Thymus (tissue), 11 donors: ENCODE measurements at regions not wholly inside any gene's neighbourhood (a gene's known extent, or its start where the extent isn't known, plus 50 kb on each side); places are given as distances from the start of the nearest gene placed in this dataset.

Source experiments
- DNase-seq, 9 donors: peaks; one replicate each; pipeline ENCODE4 v3.0.0-alpha.2; 2013; ENCODE audit warnings: low spot score in 9 of 9, low read depth in 6 of 9, missing footprints in 1 of 9
- H3K27ac ChIP-seq, 2 donors: one replicate each; pipeline ENCODE4 v1.5.1; 2013; ENCODE audit warnings: control low read depth in 1 of 2, low read depth in 1 of 2, low read length in 1 of 2, mild to moderate bottlenecking in 1 of 2, moderate library complexity in 1 of 2
- H3K27me3 ChIP-seq, 2 donors: one replicate each; pipeline ENCODE4 v1.5.1; 2013; ENCODE audit warnings: low read length in 1 of 2; ENCODE audit not compliant: control insufficient read depth in 2 of 2, insufficient read depth in 1 of 2
- H3K36me3 ChIP-seq, 2 donors: one replicate each; pipeline ENCODE4 v1.5.1; 2013; ENCODE audit warnings: low read length in 1 of 2, mild to moderate bottlenecking in 1 of 2, moderate library complexity in 1 of 2; ENCODE audit not compliant: control insufficient read depth in 2 of 2, insufficient read depth in 2 of 2
- H3K4me1 ChIP-seq, 2 donors: one replicate each; pipeline ENCODE4 v1.5.1; 2013; ENCODE audit warnings: low read length in 2 of 2; ENCODE audit not compliant: control insufficient read depth in 2 of 2, insufficient read depth in 2 of 2
- H3K4me3 ChIP-seq, 2 donors: one replicate each; pipeline ENCODE4 v1.5.1; 2013; ENCODE audit warnings: low read length in 2 of 2, control low read depth in 1 of 2, mild to moderate bottlenecking in 1 of 2
- H3K9me3 ChIP-seq, 2 donors: one replicate each; pipeline ENCODE4 v1.5.1; 2013; ENCODE audit warnings: low read length in 1 of 2, mild to moderate bottlenecking in 1 of 2; ENCODE audit not compliant: control insufficient read depth in 2 of 2, insufficient read depth in 1 of 2
- WGBS: extraction: QIAGEN DNeasy Blood & Tissue Kit; methylation state at CpG from one replicate; pipeline ENCODE4 v1.1.7; 2013; 5-methylcytosine and 5-hydroxymethylcytosine counted together
- donor health status: healthy.

- Histone ChIP-seq H3K4me1 (no peaks in the 10 kb centered on the region), H3K4me3 (no peak overlapping the region), H3K27me3 (peaks cover 0 to 3% of the 10 kb centered on the region in 2 donors), H3K36me3 (no peaks in the 10 kb centered on the region), H3K9me3 (no peaks in the 10 kb centered on the region), H3K27ac (no peak overlapping the region)
- no peak for DNase-seq
- 96% methylated on average over 5 of the region's 5 CpGs for WGBS
These were observed 93.1 kb upstream of the NPVF start for GRCh38 chr7:25321424-25321823.

DNA sequence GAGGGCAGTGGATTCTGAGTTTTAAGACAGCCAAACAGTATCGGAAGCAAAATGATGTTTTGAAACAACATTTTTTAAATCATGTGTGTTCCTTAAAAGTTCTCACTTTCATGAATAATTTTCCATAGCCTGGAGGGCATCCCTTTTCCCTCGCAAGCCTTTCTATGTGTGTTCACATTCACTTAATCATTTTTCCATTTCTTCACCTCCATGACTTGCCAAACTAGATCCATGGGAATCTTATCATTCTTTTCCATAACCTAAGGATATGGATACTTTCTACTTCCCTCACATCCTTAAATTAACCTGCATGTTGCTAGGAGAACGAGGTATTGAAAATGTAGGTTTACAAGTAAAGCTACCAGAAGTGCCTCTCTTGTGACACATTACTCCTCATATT lies 94.2 kb upstream of the NPVF start:
- no peak overlapping the region for H3K27ac ChIP-seq
- 97% methylated on average over 3 of the region's 3 CpGs for WGBS
- no peak for DNase-seq
- H3K9me3 ChIP-seq = no peaks in the 10 kb centered on the region
- H3K27me3 ChIP-seq = peaks cover 0 to 3% of the 10 kb centered on the region in 2 donors
- no peak overlapping the region for H3K4me3 ChIP-seq
- no peaks in the 10 kb centered on the region for H3K4me1 ChIP-seq
- no peaks in the 10 kb centered on the region for H3K36me3 ChIP-seq

DNA sequence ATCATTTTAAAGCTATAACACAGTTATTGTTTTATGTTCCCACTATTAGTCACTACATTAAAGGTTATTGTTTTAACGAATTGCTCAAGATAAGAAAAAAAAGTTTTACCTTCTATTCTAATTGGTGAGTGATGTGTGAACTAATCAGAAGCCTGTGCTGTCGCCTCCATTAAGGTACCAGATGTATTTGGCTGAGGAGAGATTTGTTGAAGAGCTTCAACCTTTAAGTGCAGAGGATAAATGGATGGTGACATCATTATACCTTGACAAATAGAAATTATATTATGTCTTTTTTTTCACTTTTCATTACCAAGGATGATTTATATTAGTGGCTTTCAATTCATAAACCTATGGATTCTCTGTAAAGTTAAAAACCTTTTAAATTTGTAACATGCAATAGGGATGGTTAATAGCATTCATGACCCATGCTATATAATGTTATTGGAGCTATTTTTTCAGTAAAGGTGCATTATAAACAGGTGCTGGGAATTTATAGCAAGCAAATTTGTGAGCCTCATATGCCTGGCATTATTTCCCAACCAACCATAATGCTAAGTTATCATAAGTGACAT lies 97.0 kb upstream of the NPVF start:
- H3K4me1 ChIP-seq = no peaks in the 10 kb centered on the region
- H3K4me3 ChIP-seq = no peak overlapping the region
- DNase-seq = no peak
- H3K27me3 ChIP-seq = peaks cover 0 to 3% of the 10 kb centered on the region in 2 donors
- WGBS = 94% methylated on average over 2 of the region's 2 CpGs
- no peaks in the 10 kb centered on the region for H3K9me3 ChIP-seq
- H3K27ac ChIP-seq = no peak overlapping the region
- H3K36me3 ChIP-seq = no peaks in the 10 kb centered on the region

- H3K9me3 ChIP-seq = no peaks in the 10 kb centered on the region
- WGBS = 97% methylated on average over 19 of the region's 19 CpGs
- DNase-seq = no peak
- H3K27me3 ChIP-seq = peaks cover 0 to 3% of the 10 kb centered on the region in 2 donors
- H3K27ac ChIP-seq = no peak overlapping the region
- H3K36me3 ChIP-seq = no peaks in the 10 kb centered on the region
- no peak overlapping the region for H3K4me3 ChIP-seq
- no peaks in the 10 kb centered on the region for H3K4me1 ChIP-seq
These were observed 98.3 kb upstream of the NPVF start for GRCh38 chr7:25326501-25327156.

GRCh38 chr7:25329815-25330214 lies 101.5 kb upstream of the NPVF start:
- Histone ChIP-seq H3K9me3 (no peaks in the 10 kb centered on the region), H3K4me1 (no peaks in the 10 kb centered on the region), H3K36me3 (no peaks in the 10 kb centered on the region), H3K27ac (no peak overlapping the region), H3K4me3 (no peak overlapping the region), H3K27me3 (no peaks in the 10 kb centered on the region)
- no peak for DNase-seq
- WGBS = 93% methylated on average over 2 of the region's 2 CpGs

DNA sequence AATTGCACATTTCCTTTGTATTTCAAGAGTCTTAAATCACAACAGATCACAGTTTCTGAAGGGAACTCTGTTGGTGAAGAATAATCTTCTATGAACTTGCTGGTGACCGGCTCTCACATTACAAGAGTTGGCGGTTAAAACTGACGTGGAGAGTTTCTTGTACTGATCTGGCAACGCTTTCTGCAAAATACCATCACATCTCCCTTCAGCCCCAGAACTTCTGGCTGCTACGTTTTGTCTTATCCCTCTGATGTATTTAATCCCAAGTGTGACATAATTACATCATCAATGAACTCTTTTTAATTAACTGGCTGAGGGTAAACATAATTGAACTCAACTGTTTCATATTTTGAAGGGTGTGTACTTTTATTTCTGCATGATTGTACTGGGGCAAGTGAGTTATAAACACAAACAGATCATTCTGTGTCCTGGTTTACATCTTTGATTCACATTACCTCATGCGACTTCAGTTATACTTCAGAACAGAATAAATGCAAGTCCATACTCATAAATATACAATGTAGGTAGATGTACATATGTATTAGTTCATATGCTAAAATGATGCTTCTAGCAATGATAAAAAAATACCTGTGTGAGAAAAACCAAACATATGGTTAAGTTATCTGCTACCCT lies 105.1 kb upstream of the NPVF start:
- WGBS = 91% methylated on average over 6 of the region's 6 CpGs
- H3K27ac ChIP-seq = no peak overlapping the region
- H3K4me3 ChIP-seq = no peak overlapping the region
- DNase-seq = no peak
- no peaks in the 10 kb centered on the region for H3K27me3 ChIP-seq
- no peaks in the 10 kb centered on the region for H3K36me3 ChIP-seq
- no peaks in the 10 kb centered on the region for H3K4me1 ChIP-seq
- no peaks in the 10 kb centered on the region for H3K9me3 ChIP-seq

DNA sequence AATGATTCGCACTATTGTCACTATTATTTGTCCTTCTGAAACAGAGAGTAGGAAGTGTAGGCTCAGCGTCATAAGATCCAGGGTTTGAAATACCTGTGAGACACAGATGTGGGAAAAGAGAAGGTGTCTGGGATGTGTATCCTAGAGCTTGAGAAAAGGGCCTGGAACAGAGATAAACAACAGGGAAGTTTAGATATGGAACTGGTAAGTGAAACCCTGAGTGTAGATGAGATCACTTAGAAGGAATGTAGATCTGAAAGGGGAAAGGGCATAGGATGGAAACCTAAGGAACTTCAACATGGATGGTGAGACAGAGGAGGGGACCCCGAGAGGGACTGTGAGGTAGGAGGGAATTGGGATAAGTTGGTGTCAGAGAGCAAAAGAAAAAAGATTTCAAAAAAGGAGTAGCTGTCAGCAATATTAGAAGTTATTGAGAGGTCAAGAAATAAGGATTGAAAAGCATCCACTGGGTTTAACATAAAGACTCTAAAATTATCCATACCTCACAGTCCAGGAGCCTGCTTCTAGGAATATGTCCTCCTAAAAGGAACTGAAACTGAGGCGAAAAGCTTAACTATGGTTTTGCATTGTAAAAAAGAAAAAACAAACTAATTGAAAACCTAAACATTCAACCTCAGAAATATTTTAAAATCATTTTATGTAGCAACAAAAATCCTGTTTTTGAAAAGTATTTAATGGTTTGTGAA lies 119.2 kb upstream of the NPVF start:
- no peaks in the 10 kb centered on the region for H3K27me3 ChIP-seq
- WGBS = 93% methylated on average over 4 of the region's 4 CpGs
- no peaks in the 10 kb centered on the region for H3K36me3 ChIP-seq
- H3K4me1 ChIP-seq = no peaks in the 10 kb centered on the region
- no peak overlapping the region for H3K4me3 ChIP-seq
- no peak for DNase-seq
- no peak overlapping the region for H3K27ac ChIP-seq
- no peaks in the 10 kb centered on the region for H3K9me3 ChIP-seq

- WGBS = 95% methylated on average over 3 of the region's 3 CpGs
These were observed 119.8 kb upstream of the NPVF start for GRCh38 chr7:25348104-25348503.

More at GRCh38 chr7:25348104-25348503, 119.8 kb upstream of the NPVF start:
- no peaks in the 10 kb centered on the region for H3K36me3 ChIP-seq
- H3K27ac ChIP-seq = no peak overlapping the region
- H3K4me1 ChIP-seq = no peaks in the 10 kb centered on the region
- H3K27me3 ChIP-seq = no peaks in the 10 kb centered on the region
- no peak overlapping the region for H3K4me3 ChIP-seq
- no peaks in the 10 kb centered on the region for H3K9me3 ChIP-seq
- no peak for DNase-seq
